ENCODE measurements at regions not wholly inside any gene's neighbourhood (a gene's known extent, or its start where the extent isn't known, plus 50 kb on each side); places are given as distances from the start of the nearest gene placed in this dataset.

- intact Hi-C loops (cut with DNase I): no loop called here
- no peak for DNase-seq
- Histone ChIP-seq H3K9me3 (replicated peaks in 1 of 3) (no peaks in the 10 kb centered on the region), H3K27ac (no peak overlapping the region), H3K27me3 (no peaks in the 10 kb centered on the region), H3K36me3 (replicated peaks in 1 of 2) (no peaks in the 10 kb centered on the region), H3K4me1 (replicated peaks in 1 of 2) (no peaks in the 10 kb centered on the region), H3K4me3 (no peak overlapping the region)
- TF ChIP-seq CTCF (IDR thresholded peaks at IDR 0.05) (no peak), POLR2A (IDR thresholded peaks at IDR 0.05) (no peak)
Observed at GRCh38 chr1:98304888-98305287, 356.6 kb upstream of the SNX7 start.

GRCh38 chr1:98299861-98300260 is 361.7 kb upstream of the SNX7 start:
- no peak overlapping the region for H3K4me3 ChIP-seq
- no peak for TF ChIP-seq POLR2A (IDR thresholded peaks at IDR 0.05)
- no peaks in the 10 kb centered on the region for H3K36me3 ChIP-seq (replicated peaks in 1 of 2)
- intact Hi-C loops (cut with DNase I): no loop called here
- H3K27me3 ChIP-seq: no peaks in the 10 kb centered on the region
- no peaks in the 10 kb centered on the region for H3K9me3 ChIP-seq (replicated peaks in 1 of 3)
- no peak overlapping the region for H3K27ac ChIP-seq
- H3K4me1 ChIP-seq (replicated peaks in 1 of 2): no peaks in the 10 kb centered on the region
- 64 to 79% (median 71%) methylated on average over 3 of the region's 3 CpGs for WGBS, 4 donors
- no peak for DNase-seq

GRCh38 chr1:98299313-98299712 is 362.2 kb upstream of the SNX7 start:
- no peak for TF ChIP-seq CTCF (IDR thresholded peaks at IDR 0.05)
- TF ChIP-seq POLR2A (IDR thresholded peaks at IDR 0.05): no peak
- H3K27ac ChIP-seq: no peak overlapping the region
- H3K9me3 ChIP-seq (replicated peaks in 1 of 3): no peaks in the 10 kb centered on the region
- no peaks in the 10 kb centered on the region for H3K27me3 ChIP-seq
- no peak for DNase-seq
- no peaks in the 10 kb centered on the region for H3K36me3 ChIP-seq (replicated peaks in 1 of 2)
- H3K4me3 ChIP-seq: no peak overlapping the region
- H3K4me1 ChIP-seq (replicated peaks in 1 of 2): no peaks in the 10 kb centered on the region
- intact Hi-C loops (cut with DNase I): no loop called here

GRCh38 chr1:98298319-98298718 is 363.2 kb upstream of the SNX7 start:
- Histone ChIP-seq H3K27me3 (no peaks in the 10 kb centered on the region), H3K4me3 (no peak overlapping the region), H3K4me1 (replicated peaks in 1 of 2) (no peaks in the 10 kb centered on the region), H3K36me3 (replicated peaks in 1 of 2) (no peaks in the 10 kb centered on the region), H3K9me3 (replicated peaks in 1 of 3) (no peaks in the 10 kb centered on the region), H3K27ac (no peak overlapping the region)
- TF ChIP-seq CTCF (IDR thresholded peaks at IDR 0.05): no peak
- no peak for TF ChIP-seq POLR2A (IDR thresholded peaks at IDR 0.05)
- WGBS, 4 donors: 74 to 87% (median 81%) methylated on average over 2 of the region's 2 CpGs
- no peak for DNase-seq
- intact Hi-C loops (cut with DNase I): no loop called here

- intact Hi-C loops (cut with DNase I): no loop called here
- H3K9me3 ChIP-seq (replicated peaks in 1 of 3): no peaks in the 10 kb centered on the region
- no peaks in the 10 kb centered on the region for H3K27me3 ChIP-seq
- no peak overlapping the region for H3K27ac ChIP-seq
- no peaks in the 10 kb centered on the region for H3K36me3 ChIP-seq (replicated peaks in 1 of 2)
- no peak overlapping the region for H3K4me3 ChIP-seq
- no peaks in the 10 kb centered on the region for H3K4me1 ChIP-seq (replicated peaks in 1 of 2)
- 77 to 92% (median 80%) methylated on average over 1 of the region's 1 CpG for WGBS, 4 donors
- DNase-seq: no peak
- TF ChIP-seq CTCF (IDR thresholded peaks at IDR 0.05) (no peak), POLR2A (IDR thresholded peaks at IDR 0.05) (no peak)
Observed at GRCh38 chr1:98296681-98297080, 364.8 kb upstream of the SNX7 start.

Data from adrenal gland (tissue), 9 donors.